H9 (cell line): ENCODE measurements at regions not wholly inside any gene's neighbourhood (a gene's known extent, or its start where the extent isn't known, plus 50 kb on each side); places are given as distances from the start of the nearest gene placed in this dataset.

ENCODE experiments used
- DNase-seq: peaks from one replicate; pipeline ENCODE4 v3.0.0-alpha.2; 2017
- H2AFZ ChIP-seq: one replicate; pipeline ENCODE4 v1.6.1; 2013; ENCODE audit warnings: mild to moderate bottlenecking, low read length, control low read depth, moderate library complexity
- H2AK5ac ChIP-seq: 2 replicates; pipeline ENCODE4 v1.6.1; 2013; ENCODE audit warnings: low read length, control low read depth, mixed read lengths; ENCODE audit not compliant: insufficient read length
- H2BK120ac ChIP-seq: one replicate; pipeline ENCODE4 v1.6.1; 2013; ENCODE audit warnings: low read depth, mild to moderate bottlenecking, low read length, control low read depth, inconsistent platforms; ENCODE audit not compliant: poor library complexity, severe bottlenecking
- H2BK12ac ChIP-seq: 2 replicates; pipeline ENCODE4 v1.6.1; 2013; ENCODE audit warnings: low read length, control low read depth, mixed read lengths, low read depth; ENCODE audit not compliant: insufficient read length
- H2BK15ac ChIP-seq: 2 replicates; pipeline ENCODE4 v1.6.1; 2013; ENCODE audit warnings: low read depth, low read length, control low read depth
- H2BK20ac ChIP-seq: one replicate; pipeline ENCODE4 v1.6.1; 2013; ENCODE audit warnings: low read depth, mild to moderate bottlenecking, low read length, control low read depth, inconsistent platforms; ENCODE audit not compliant: poor library complexity, severe bottlenecking
- H2BK5ac ChIP-seq: 2 replicates; pipeline ENCODE4 v1.6.1; 2013; ENCODE audit warnings: low read length, control low read depth, mixed read lengths; ENCODE audit not compliant: insufficient read length
- H3K14ac ChIP-seq: 2 replicates; pipeline ENCODE4 v1.6.1; 2013; ENCODE audit warnings: low read length, control low read depth; ENCODE audit not compliant: insufficient read depth
- H3K18ac ChIP-seq: 2 replicates; pipeline ENCODE4 v1.6.1; 2013; ENCODE audit warnings: low read depth, mild to moderate bottlenecking, mixed read lengths, low read length, control low read depth; ENCODE audit not compliant: insufficient read length
- H3K23ac ChIP-seq: 2 replicates; pipeline ENCODE4 v1.6.1; 2013; ENCODE audit warnings: low read length, control low read depth, mixed read lengths, low read depth; ENCODE audit not compliant: insufficient read length
- H3K23me2 ChIP-seq: 2 replicates; pipeline ENCODE4 v1.6.1; 2013; ENCODE audit warnings: low read depth, mild to moderate bottlenecking, mixed read lengths, low read length, control low read depth; ENCODE audit not compliant: insufficient read length, poor library complexity, severe bottlenecking
- H3K27ac ChIP-seq: 2 replicates; pipeline ENCODE4 v1.5.1; 2013; ENCODE audit warnings: low read length, control low read depth, mixed read lengths, low read depth; ENCODE audit not compliant: insufficient read length
- H3K27me3 ChIP-seq: 2 replicates; pipeline ENCODE4 v1.6.1; 2013; ENCODE audit warnings: low read length, control low read depth, inconsistent platforms; ENCODE audit not compliant: insufficient read depth
- H3K4ac ChIP-seq: 2 replicates; pipeline ENCODE4 v1.6.1; 2013; ENCODE audit warnings: low read depth, mild to moderate bottlenecking, control low read depth, inconsistent platforms, low read length, moderate library complexity
- H3K4me1 ChIP-seq: 2 replicates; pipeline ENCODE4 v1.6.1; 2013; ENCODE audit warnings: low read length, control low read depth, inconsistent platforms; ENCODE audit not compliant: insufficient read depth
- H3K4me2 ChIP-seq: 2 replicates; pipeline ENCODE4 v1.6.1; 2013; ENCODE audit warnings: low read length, control low read depth, mixed read lengths; ENCODE audit not compliant: insufficient read length, insufficient read depth
- H3K56ac ChIP-seq: 2 replicates; pipeline ENCODE4 v1.6.1; 2013; ENCODE audit warnings: low read depth, mild to moderate bottlenecking, mixed read lengths, low read length, control low read depth; ENCODE audit not compliant: insufficient read length
- H3K79me1 ChIP-seq: 2 replicates; pipeline ENCODE4 v1.6.1; 2013; ENCODE audit warnings: low read depth, mild to moderate bottlenecking, moderate library complexity, low read length, control low read depth, inconsistent platforms; ENCODE audit not compliant: insufficient read depth, poor library complexity, severe bottlenecking
- H3K79me2 ChIP-seq: 2 replicates; pipeline ENCODE4 v1.6.1; 2013; ENCODE audit warnings: low read length, control low read depth, inconsistent platforms; ENCODE audit not compliant: insufficient read depth
- H3K9ac ChIP-seq: 2 replicates; pipeline ENCODE4 v1.6.1; 2013; ENCODE audit warnings: low read length, control low read depth, mixed read lengths; ENCODE audit not compliant: insufficient read length; ENCODE audit errors: extremely low read depth
- H3K9me3 ChIP-seq: one replicate; pipeline ENCODE4 v1.6.1; 2013; ENCODE audit warnings: low read depth, low read length, inconsistent platforms; ENCODE audit not compliant: control insufficient read depth
- H3T11ph ChIP-seq: one replicate; pipeline ENCODE4 v1.6.1; 2013; ENCODE audit warnings: mild to moderate bottlenecking, low read length, control low read depth, inconsistent platforms
- H4K20me1 ChIP-seq: one replicate; pipeline ENCODE4 v1.6.1; 2013; ENCODE audit not compliant: control insufficient read depth, insufficient read length, insufficient read depth
- H4K5ac ChIP-seq: 2 replicates; pipeline ENCODE4 v1.6.1; 2013; ENCODE audit warnings: low read depth, mild to moderate bottlenecking, mixed read lengths, low read length, control low read depth; ENCODE audit not compliant: insufficient read length
- H4K8ac ChIP-seq: replicated peaks from 2 replicates; pipeline ENCODE4 v1.6.1; 2013; ENCODE audit warnings: low read length, control low read depth, mixed read lengths, low read depth; ENCODE audit not compliant: insufficient read length
- H4K91ac ChIP-seq: 2 replicates; pipeline ENCODE4 v1.6.1; 2013; ENCODE audit warnings: low read depth, mild to moderate bottlenecking, moderate library complexity, mixed read lengths, low read length, control low read depth; ENCODE audit not compliant: insufficient read length
- H3K27ac Mint-ChIP-seq, 3 experiments: 2 replicates in 2 of 3; 3 replicates in 1 of 3; pipeline ENCODE4 v1.8.0; 2020 to 2021; ENCODE audit warnings: mixed read lengths in 3 of 3, mild to moderate bottlenecking in 1 of 3, moderate library complexity in 1 of 3
- H3K27me3 Mint-ChIP-seq: 2 replicates; pipeline ENCODE4 v1.8.0; 2021; ENCODE audit warnings: low read depth, mild to moderate bottlenecking, moderate library complexity, mixed read lengths
- H3K36me3 Mint-ChIP-seq, 3 experiments: 2 replicates in 2 of 3; 3 replicates in 1 of 3; pipeline ENCODE4 v1.8.0; 2020 to 2021; ENCODE audit warnings: low read depth in 3 of 3, mixed read lengths in 3 of 3; ENCODE audit not compliant: insufficient read depth in 1 of 3
- H3K4me1 Mint-ChIP-seq, 2 experiments: 2 replicates each; pipeline ENCODE4 v1.8.0; 2020; ENCODE audit warnings: mixed read lengths in 2 of 2
- H3K4me3 Mint-ChIP-seq, 2 experiments: 2 replicates in 1 of 2; 3 replicates in 1 of 2; pipeline ENCODE4 v1.8.0; 2020 to 2021; ENCODE audit warnings: mild to moderate bottlenecking in 2 of 2, mixed read lengths in 2 of 2, moderate library complexity in 1 of 2
- H3K9me3 Mint-ChIP-seq, 2 experiments: 2 replicates in 1 of 2; 3 replicates in 1 of 2; pipeline ENCODE4 v1.8.0; 2020; ENCODE audit warnings: mild to moderate bottlenecking in 2 of 2, mixed read lengths in 2 of 2, moderate library complexity in 1 of 2
- CTCF ChIP-seq: fragments of 200-600 bp; sonication (generic); conservative IDR thresholded peaks from 3 replicates; pipeline ENCODE4 v1.8.0; 2021; ENCODE audit warnings: antibody characterized with exemption, mild to moderate bottlenecking
- WGBS: extraction: QIAGEN DNeasy Blood & Tissue Kit; methylation state at CpG from one replicate; pipeline ENCODE4 v1.1.7; 2013; ENCODE audit warnings: missing lambda C conversion rate, low lambda C conversion rate, mixed read lengths; ENCODE audit not compliant: insufficient read length; ENCODE audit errors: extremely low coverage; 5-methylcytosine and 5-hydroxymethylcytosine counted together

GRCh38 chr2:105584435-105585010 lies 160.2 kb upstream of the NCK2 start:
- Histone ChIP-seq H2BK12ac (no peak overlapping the region), H3K56ac (no peak overlapping the region), H3K79me2 (no peaks in the 10 kb centered on the region), H2BK5ac (no peak overlapping the region), H3K9me3 (no peaks in the 10 kb centered on the region), H3K23ac (no peak overlapping the region), H4K91ac (no peak overlapping the region), H3K4me1 (no peaks in the 10 kb centered on the region; the same call in 1 of the 2 replicates), H4K20me1 (no peaks in the 10 kb centered on the region), H3K9ac (no peak overlapping the region), H4K8ac (no peak overlapping the region), H2BK120ac (no peak overlapping the region), H3T11ph (no peak overlapping the region), H3K4me2 (no peak overlapping the region), H2BK15ac (no peak overlapping the region), H3K18ac (no peak overlapping the region), H2BK20ac (no peak overlapping the region), H3K79me1 (no peaks in the 10 kb centered on the region), H2AFZ (no peak overlapping the region), H3K23me2 (no peaks in the 10 kb centered on the region), H2AK5ac (no peak overlapping the region), H3K27ac (no peak overlapping the region), H4K5ac (no peak overlapping the region), H3K14ac (no peak overlapping the region), H3K4ac (no peak overlapping the region), H3K27me3 (no peaks in the 10 kb centered on the region)
- Mint-ChIP-seq H3K9me3 (peaks cover 15 to 17% of the 10 kb centered on the region in 2 experiments; a peak in 3 of 5 replicates), H3K4me3 (no peak overlapping the region), H3K27ac (peak overlapping the region in 1 of 3 experiments; percentile 33; a peak in 1 of 7 replicates), H3K36me3 (peaks cover 0 to 19% (median 4%) of the 10 kb centered on the region in 3 experiments; a peak in 4 of 7 replicates), H3K27me3 (peaks cover 2% of the 10 kb centered on the region), H3K4me1 (peaks cover 17 to 21% of the 10 kb centered on the region in 2 experiments)
- no peak for TF ChIP-seq CTCF
- DNase-seq: no peak
- WGBS: no CpG with 5 or more reads among the region's 2 CpGs
